ENCODE measurements at regions not wholly inside any gene's neighbourhood (a gene's known extent, or its start where the extent isn't known, plus 50 kb on each side); places are given as distances from the start of the nearest gene placed in this dataset.

- Histone ChIP-seq H3K79me2 (ENCODE audit: control insufficient read depth, insufficient read depth, low read length) (no peaks in the 10 kb centered on the region), H3K9me3 (ENCODE audit: control insufficient read depth, low read depth, low read length) (no peaks in the 10 kb centered on the region), H3K9me1 (ENCODE audit: control insufficient read depth, extremely low read depth, insufficient read depth, low read length) (no peaks in the 10 kb centered on the region), H4K20me1 (ENCODE audit: control insufficient read depth, extremely low read depth, insufficient read depth, low read length) (no peaks in the 10 kb centered on the region), H3K9ac (ENCODE audit: control insufficient read depth, extremely low read depth, insufficient read depth, low read length) (no peak overlapping the region), H3K4me1 (ENCODE audit: control insufficient read depth, extremely low read depth, insufficient read depth, low read length) (no peaks in the 10 kb centered on the region), H3K36me3 (ENCODE audit: control insufficient read depth in 2 of 2, extremely low read depth in 1 of 2, insufficient read depth in 2 of 2, low read length in 2 of 2) (no peaks in the 10 kb centered on the region), H3K4me2 (ENCODE audit: control insufficient read depth, extremely low read depth, insufficient read depth, low read depth, low read length) (no peak overlapping the region), H3K27ac (ENCODE audit: control insufficient read depth, insufficient read depth, low read length) (no peak overlapping the region), H3K27me3 (ENCODE audit: control insufficient read depth, extremely low read depth, insufficient read depth, low read length) (no peaks in the 10 kb centered on the region), H3K4me3 (ENCODE audit: control insufficient read depth in 2 of 3, extremely low read depth in 1 of 3, insufficient read depth in 2 of 3, low read depth in 1 of 3, low read length in 3 of 3) (no peak overlapping the region), H2AFZ (ENCODE audit: control insufficient read depth, low read length) (no peak overlapping the region)
- dilution Hi-C loops (cut with MboI; ENCODE audit: extremely low pct_ligation_motif_present, low sequenced_read_pairs) = no loop called here
- DNase-seq (ENCODE audit: low read depth, low spot score) (no peak), FAIRE-seq (no peak)
- TF ChIP-seq EZH2 (IDR thresholded peaks at IDR 0.05; ENCODE audit: low read length) (no peak), CTCF (optimal IDR thresholded peaks at IDR 0.05 in 1 of 3, IDR thresholded peaks at IDR 0.05 in 1 of 3, conservative IDR thresholded peaks at IDR 0.05 in 1 of 3; ENCODE audit: extremely low read depth in 1 of 3, insufficient read depth in 2 of 3, low read length in 3 of 3) (no peak)
Measured at GRCh38 chr6:92188016-92188415, 1231.3 kb downstream of the EPHA7 start.

- Histone ChIP-seq H3K4me2 (ENCODE audit: control insufficient read depth, extremely low read depth, insufficient read depth, low read depth, low read length) (no peak overlapping the region), H4K20me1 (ENCODE audit: control insufficient read depth, extremely low read depth, insufficient read depth, low read length) (no peaks in the 10 kb centered on the region), H2AFZ (ENCODE audit: control insufficient read depth, low read length) (no peak overlapping the region), H3K27me3 (ENCODE audit: control insufficient read depth, extremely low read depth, insufficient read depth, low read length) (no peaks in the 10 kb centered on the region), H3K36me3 (ENCODE audit: control insufficient read depth in 2 of 2, extremely low read depth in 1 of 2, insufficient read depth in 2 of 2, low read length in 2 of 2) (no peaks in the 10 kb centered on the region), H3K9me1 (ENCODE audit: control insufficient read depth, extremely low read depth, insufficient read depth, low read length) (no peaks in the 10 kb centered on the region), H3K9ac (ENCODE audit: control insufficient read depth, extremely low read depth, insufficient read depth, low read length) (no peak overlapping the region), H3K4me1 (ENCODE audit: control insufficient read depth, extremely low read depth, insufficient read depth, low read length) (no peaks in the 10 kb centered on the region), H3K9me3 (ENCODE audit: control insufficient read depth, low read depth, low read length) (no peaks in the 10 kb centered on the region), H3K4me3 (ENCODE audit: control insufficient read depth in 2 of 3, extremely low read depth in 1 of 3, insufficient read depth in 2 of 3, low read depth in 1 of 3, low read length in 3 of 3) (no peak overlapping the region), H3K79me2 (ENCODE audit: control insufficient read depth, insufficient read depth, low read length) (no peaks in the 10 kb centered on the region), H3K27ac (ENCODE audit: control insufficient read depth, insufficient read depth, low read length) (no peak overlapping the region)
- no peak for TF ChIP-seq CTCF (optimal IDR thresholded peaks at IDR 0.05 in 1 of 3, IDR thresholded peaks at IDR 0.05 in 1 of 3, conservative IDR thresholded peaks at IDR 0.05 in 1 of 3; ENCODE audit: extremely low read depth in 1 of 3, insufficient read depth in 2 of 3, low read length in 3 of 3)
- no peak for TF ChIP-seq EZH2 (IDR thresholded peaks at IDR 0.05; ENCODE audit: low read length)
- dilution Hi-C loops (cut with MboI; ENCODE audit: extremely low pct_ligation_motif_present, low sequenced_read_pairs) = no loop called here
- DNase-seq (ENCODE audit: low read depth, low spot score) (no peak), FAIRE-seq (no peak)
Measured at GRCh38 chr6:92184933-92185332, 1234.4 kb downstream of the EPHA7 start.

All from keratinocyte (primary cell).